ENCODE measurements at regions not wholly inside any gene's neighbourhood (a gene's known extent, or its start where the extent isn't known, plus 50 kb on each side); places are given as distances from the start of the nearest gene placed in this dataset.

DNA sequence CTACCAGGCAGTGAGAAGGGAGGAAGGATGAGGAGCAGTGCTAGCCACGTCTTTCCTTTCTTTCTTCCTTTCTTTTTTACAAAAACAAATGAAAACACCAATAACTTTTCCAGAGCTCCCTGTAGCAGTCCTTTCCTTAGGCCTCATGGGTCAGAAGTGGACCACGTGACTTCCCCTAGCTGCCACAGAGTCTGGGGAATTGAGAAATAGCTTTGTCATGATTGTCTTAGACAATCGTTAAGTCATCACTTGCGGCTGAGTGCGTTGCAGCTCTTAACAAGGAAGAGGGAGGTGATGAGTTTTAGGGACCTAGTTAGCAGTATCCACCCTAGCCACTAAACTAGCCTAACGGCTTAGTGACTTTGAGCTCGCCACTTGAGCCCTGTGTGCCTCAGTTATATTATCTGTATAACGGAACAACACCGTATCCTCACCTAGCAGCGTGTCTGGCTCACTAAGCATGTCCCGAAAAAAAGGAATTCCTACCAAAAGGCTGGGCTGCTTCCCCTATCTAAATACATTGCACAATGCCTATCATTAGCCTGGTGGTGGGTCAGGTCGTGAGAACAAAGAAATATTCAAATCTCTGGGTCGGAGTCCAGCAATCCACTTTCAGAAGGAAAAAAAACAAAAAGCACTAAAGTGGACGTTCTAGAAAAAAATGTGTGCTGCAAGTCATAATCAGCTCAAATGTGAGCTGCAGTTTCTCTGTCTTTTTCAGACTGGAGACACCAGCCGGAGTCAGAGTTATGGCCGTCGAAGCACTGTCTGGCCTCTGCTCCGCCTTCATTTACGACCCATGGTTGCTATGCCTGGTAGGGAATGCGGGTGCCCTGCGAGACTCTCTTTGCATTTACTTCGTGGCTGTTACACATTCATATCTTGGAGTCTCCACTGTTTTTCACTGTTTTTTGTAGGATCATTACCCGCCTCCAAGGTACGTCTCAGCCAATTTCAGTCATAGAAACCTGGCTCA, 338.5 kb upstream of the FOXK1 start:
- intact Hi-C loops (cut with DNase I; ENCODE audit: low total_unique reads), result no loop called here

GRCh38 chr7:4345004-4345403, 337.1 kb upstream of the FOXK1 start:
- intact Hi-C loops (cut with DNase I; ENCODE audit: low total_unique reads), result no loop called here
- no peak for TF ChIP-seq CTCF (IDR thresholded peaks at IDR 0.05)
- TF ChIP-seq POLR2AphosphoS5 (IDR thresholded peaks at IDR 0.05), result no peak
- TF ChIP-seq EP300 (IDR thresholded peaks at IDR 0.05), result no peak
- no peak for TF ChIP-seq POLR2A (IDR thresholded peaks at IDR 0.05)
- no peak for DNase-seq

More for the DNA sequence above, 338.5 kb upstream of the FOXK1 start:
- Histone ChIP-seq H3K4me1 (no peaks in the 10 kb centered on the region), H3K27me3 (no peaks in the 10 kb centered on the region), H3K36me3 (no peaks in the 10 kb centered on the region), H3K4me3 (no peak overlapping the region), H3K27ac (no peak overlapping the region), H3K9me3 (peaks cover 7 to 25% (median 11%) of the 10 kb centered on the region in 4 donors)
- DNase-seq, result no peak
- no peak for TF ChIP-seq CTCF (IDR thresholded peaks at IDR 0.05)
- no peak for TF ChIP-seq EP300 (IDR thresholded peaks at IDR 0.05)
- no peak for TF ChIP-seq POLR2AphosphoS5 (IDR thresholded peaks at IDR 0.05)
- no peak for TF ChIP-seq POLR2A (IDR thresholded peaks at IDR 0.05)
- WGBS, 5 donors, result 69 to 76% (median 70%) methylated on average over 23 to 24 of the region's 24 CpGs

DNA sequence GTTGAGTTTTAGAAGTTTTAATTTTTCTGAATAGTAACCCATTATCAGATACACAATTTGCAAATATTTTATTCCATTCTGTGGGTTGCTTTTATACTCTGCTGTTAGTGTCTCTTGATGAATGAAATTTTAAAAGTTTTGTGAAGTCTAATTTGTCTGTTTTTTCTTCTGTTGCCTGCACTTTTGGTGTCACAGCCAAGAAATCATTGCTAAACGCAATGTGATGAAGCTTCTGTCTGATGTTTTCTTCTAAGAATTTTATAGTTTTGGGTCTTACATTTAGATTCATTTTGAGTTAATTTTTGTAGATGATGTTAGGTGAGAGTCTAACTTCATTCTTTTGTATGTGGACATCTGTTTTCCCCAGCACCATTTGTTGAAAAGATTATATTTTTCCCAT, 330.0 kb upstream of the FOXK1 start:
- intact Hi-C loops (cut with DNase I; ENCODE audit: low total_unique reads), result no loop called here
- Histone ChIP-seq H3K36me3 (no peaks in the 10 kb centered on the region), H3K27me3 (no peaks in the 10 kb centered on the region), H3K4me1 (no peaks in the 10 kb centered on the region), H3K9me3 (peaks cover 0 to 12% (median 2%) of the 10 kb centered on the region in 4 donors), H3K27ac (no peak overlapping the region), H3K4me3 (no peak overlapping the region)
- TF ChIP-seq CTCF (IDR thresholded peaks at IDR 0.05), result no peak
- TF ChIP-seq EP300 (IDR thresholded peaks at IDR 0.05), result no peak
- no peak for TF ChIP-seq POLR2A (IDR thresholded peaks at IDR 0.05)
- no peak for TF ChIP-seq POLR2AphosphoS5 (IDR thresholded peaks at IDR 0.05)
- WGBS, 5 donors, result 84 to 95% (median 89%) methylated on average over 1 of the region's 1 CpG
- DNase-seq, result no peak

More at GRCh38 chr7:4345004-4345403, 337.1 kb upstream of the FOXK1 start:
- no peaks in the 10 kb centered on the region for H3K36me3 ChIP-seq
- no peak overlapping the region for H3K27ac ChIP-seq
- no peaks in the 10 kb centered on the region for H3K27me3 ChIP-seq
- H3K4me1 ChIP-seq, result no peaks in the 10 kb centered on the region
- 61 to 92% (median 86%) methylated on average over 5 of the region's 5 CpGs for WGBS, 5 donors
- no peak overlapping the region for H3K4me3 ChIP-seq
- peaks cover 7 to 25% (median 11%) of the 10 kb centered on the region in 4 donors for H3K9me3 ChIP-seq

- TF ChIP-seq POLR2AphosphoS5 (IDR thresholded peaks at IDR 0.05), result no peak
- TF ChIP-seq POLR2A (IDR thresholded peaks at IDR 0.05), result no peak
- no peaks in the 10 kb centered on the region for H3K4me1 ChIP-seq
- no peaks in the 10 kb centered on the region for H3K36me3 ChIP-seq
- DNase-seq, result no peak
- WGBS, 5 donors, result 67 to 88% (median 84%) methylated on average over 4 to 5 of the region's 5 CpGs
- intact Hi-C loops (cut with DNase I; ENCODE audit: low total_unique reads), result no loop called here
- no peak overlapping the region for H3K27ac ChIP-seq
- H3K9me3 ChIP-seq, result peaks cover 0 to under 1% (median 0%) of the 10 kb centered on the region in 4 donors
- no peak overlapping the region for H3K4me3 ChIP-seq
- peaks cover 0 to 19% (median 0%) of the 10 kb centered on the region in 3 donors for H3K27me3 ChIP-seq
These were observed 320.3 kb upstream of the FOXK1 start for GRCh38 chr7:4361774-4362173.
